K562 (cell line): ENCODE measurements at regions not wholly inside any gene's neighbourhood (a gene's known extent, or its start where the extent isn't known, plus 50 kb on each side); places are given as distances from the start of the nearest gene placed in this dataset.

ENCODE experiments used
- ATAC-seq: fragments of 200-7000 bp; cut with Tn5 transposase; 3 replicates; pipeline ENCODE4 v1.9.1; 2020; ENCODE audit warnings: moderate library complexity
- BruUV-seq: library from RNA; stranded (reverse); fragments of 400-500 nt; replicated peaks from 2 replicates; lab custom pipeline; 2021; lab: Mats Ljungman, UMichigan
- CTCF ChIA-PET: fragments of 300-600 bp; formaldehyde crosslinking; extraction: SDS; loops from one replicate; lab custom pipeline; 2021; ENCODE audit warnings: low intra/inter-chr PET ratio; lab: Yijun Ruan, JAX
- POLR2A ChIA-PET: fragments of 300-600, 350-650 bp; sonication (Branson Sonifier 250); formaldehyde crosslinking; extraction: SDS; loops from one replicate; lab custom pipeline; 2021; ENCODE audit warnings: antibody characterized with exemption, inconsistent platforms; lab: Yijun Ruan, JAX
- DNase-seq, 4 experiments: peaks; one replicate each; pipeline versions ENCODE4 v3.0.0 to v3.0.0-alpha.2; 2011 to 2018; ENCODE audit warnings: low spot score in 3 of 4, mixed read lengths in 3 of 4; ENCODE audit errors: extremely low read depth in 1 of 4
- FAIRE-seq: peaks from 2 replicates; lab custom pipeline; 2011; peaks lifted over from hg19 to GRCh38; lab: Jason Lieb, UNC
- H2AFZ ChIP-seq: 2 replicates; pipeline ENCODE4 v1.6.0; 2011; ENCODE audit warnings: low read depth, low read length, control low read depth, inconsistent platforms
- H3K27ac ChIP-seq: fragments of 200-600 bp; 3 replicates; pipeline ENCODE4 v1.8.0; 2011; ENCODE audit warnings: low read depth, mild to moderate bottlenecking, control low read depth, inconsistent platforms, low read length, moderate library complexity, mixed read lengths; ENCODE audit errors: extremely low read depth
- H3K27me3 ChIP-seq, 2 experiments: fragments of 300-600 bp in 1 of 2; 2 replicates in 1 of 2; 3 replicates in 1 of 2; pipeline versions ENCODE4 v1.6.0 to v1.8.0; 2011; ENCODE audit warnings: inconsistent platforms in 2 of 2, low read length in 2 of 2, mild to moderate bottlenecking in 1 of 2, mixed read lengths in 1 of 2, moderate library complexity in 1 of 2; ENCODE audit not compliant: control insufficient read depth in 2 of 2, insufficient read depth in 2 of 2
- H3K36me3 ChIP-seq: fragments of 300-600 bp; 3 replicates; pipeline ENCODE4 v1.8.0; 2011; ENCODE audit warnings: mild to moderate bottlenecking, low read length, inconsistent platforms; ENCODE audit not compliant: control insufficient read depth, insufficient read depth
- H3K4me1 ChIP-seq, 2 experiments: fragments of 200-600 bp in 1 of 2; replicated peaks in 1 of 2; 2 replicates in 1 of 2; 3 replicates in 1 of 2; pipeline versions ENCODE4 v1.5.1 to v1.8.0; 2011; ENCODE audit warnings: inconsistent platforms in 2 of 2, low read length in 2 of 2, mild to moderate bottlenecking in 1 of 2, mixed read lengths in 1 of 2, moderate library complexity in 1 of 2; ENCODE audit not compliant: control insufficient read depth in 2 of 2, insufficient read depth in 2 of 2
- H3K4me2 ChIP-seq: 2 replicates; pipeline ENCODE4 v1.6.1; 2011; ENCODE audit warnings: low read length, control low read depth, inconsistent platforms, mixed read lengths; ENCODE audit not compliant: insufficient read depth
- H3K4me3 ChIP-seq: fragments of 200-600 bp; sonication (generic), shearing (Covaris generic); 2 replicates; pipeline ENCODE4 v1.5.1; 2016; ENCODE audit warnings: control low read depth, inconsistent platforms
- H3K79me2 ChIP-seq: fragments of 200-600 bp; 3 replicates; pipeline ENCODE4 v1.8.0; 2011; ENCODE audit warnings: low read length, inconsistent platforms; ENCODE audit not compliant: control insufficient read depth, insufficient read depth
- H3K9ac ChIP-seq, 2 experiments: 2 replicates each; pipeline versions ENCODE4 v1.6.0 to v1.6.1; 2011; ENCODE audit warnings: low read depth in 2 of 2, low read length in 2 of 2, control low read depth in 1 of 2, inconsistent platforms in 1 of 2, mild to moderate bottlenecking in 1 of 2, mixed read lengths in 1 of 2; ENCODE audit not compliant: insufficient read depth in 1 of 2
- H3K9me1 ChIP-seq: one replicate; pipeline ENCODE4 v1.6.0; 2011; ENCODE audit warnings: inconsistent platforms, mild to moderate bottlenecking, low read length, moderate library complexity; ENCODE audit not compliant: control insufficient read depth, insufficient read depth
- H3K9me3 ChIP-seq: replicated peaks from 2 replicates; pipeline ENCODE4 v1.5.1; 2011; ENCODE audit warnings: low read depth, low read length, inconsistent platforms; ENCODE audit not compliant: control insufficient read depth, insufficient read depth
- H4K20me1 ChIP-seq: replicated peaks from 2 replicates; pipeline ENCODE4 v1.6.1; 2011; ENCODE audit warnings: low read length, inconsistent platforms, mixed read lengths; ENCODE audit not compliant: control insufficient read depth, insufficient read depth
- DPF2 ChIP-seq: fragments of 450-650 bp; IDR thresholded peaks from 2 replicates; pipeline ENCODE4 v1.6.1; 2016
- E4F1 ChIP-seq: fragments of 250-450 bp; sonication (Bioruptor Pico); IDR thresholded peaks from 2 replicates; pipeline ENCODE4 v1.5.0; 2021; ENCODE audit warnings: mild to moderate bottlenecking, borderline replicate concordance
- GABPB1 ChIP-seq: sonication (generic); formaldehyde crosslinking; IDR thresholded peaks from 2 replicates; pipeline ENCODE4 v1.8.0; 2022; ENCODE audit warnings: mild to moderate bottlenecking, missing genetic modification reagents
- HDAC1 ChIP-seq, 2 experiments: fragments of 450-650 bp; IDR thresholded peaks; 2 replicates each; pipeline ENCODE4 v1.6.1; 2016 to 2017; ENCODE audit warnings: inconsistent platforms in 1 of 2, mild to moderate bottlenecking in 1 of 2, moderate library complexity in 1 of 2
- IRF9 ChIP-seq: fragments of 450-650 bp; IDR thresholded peaks from 2 replicates; pipeline ENCODE4 v1.6.1; 2016; ENCODE audit warnings: missing biosample characterization, missing genetic modification characterization
- KLF13 ChIP-seq: fragments of 450-650 bp; IDR thresholded peaks from 2 replicates; pipeline ENCODE4 v1.6.1; 2016; ENCODE audit warnings: missing genetic modification characterization, low read depth, mild to moderate bottlenecking, missing compliant biosample characterization, moderate library complexity, borderline replicate concordance
- NR3C1 ChIP-seq: sonication (generic); formaldehyde crosslinking; IDR thresholded peaks from 2 replicates; pipeline ENCODE4 v1.8.1; 2022; ENCODE audit warnings: missing genetic modification reagents
- POLR2A ChIP-seq: fragments of 450-650 bp; conservative IDR thresholded peaks from 2 replicates; pipeline ENCODE4 v1.6.1; 2016
- SNIP1 ChIP-seq: fragments of 450-650 bp; IDR thresholded peaks from 2 replicates; pipeline ENCODE4 v1.7.1; 2017; ENCODE audit warnings: low read depth, mild to moderate bottlenecking
- TEAD2 ChIP-seq: fragments of 450-650 bp; IDR thresholded peaks from 2 replicates; pipeline ENCODE4 v1.6.1; 2016; ENCODE audit warnings: missing genetic modification characterization, control low read depth, missing compliant biosample characterization
- TFAM ChIP-seq: fragments of 250-450 bp; sonication (Bioruptor Pico); conservative IDR thresholded peaks from 2 replicates; pipeline ENCODE4 v1.5.0; 2021; ENCODE audit warnings: mild to moderate bottlenecking, moderate library complexity
- TFAP4 ChIP-seq: sonication (generic); formaldehyde crosslinking; IDR thresholded peaks from 2 replicates; pipeline ENCODE4 v1.8.0; 2022; ENCODE audit warnings: missing genetic modification reagents, mild to moderate bottlenecking, moderate library complexity, borderline replicate concordance
- ZNF197 ChIP-seq: fragments of 200-800 bp; sonication (Bioruptor generic); IDR thresholded peaks from 2 replicates; pipeline ENCODE4 v1.6.1; 2016; ENCODE audit warnings: low read depth, missing genetic modification characterization, missing compliant biosample characterization
- ZNF354B ChIP-seq: fragments of 250-450 bp; sonication (Bioruptor Pico); IDR thresholded peaks from 2 replicates; pipeline ENCODE4 v1.4.0; 2020
- ZNF609 ChIP-seq: sonication (generic); formaldehyde crosslinking; IDR thresholded peaks from 2 replicates; pipeline ENCODE4 v1.8.1; 2023; ENCODE audit warnings: missing genetic modification reagents, mild to moderate bottlenecking, borderline replicate concordance
- ZNF696 ChIP-seq: fragments of 250-450 bp; sonication (Bioruptor Pico); conservative IDR thresholded peaks from 2 replicates; pipeline ENCODE4 v1.4.0; 2020; ENCODE audit warnings: mild to moderate bottlenecking, moderate library complexity
- WGBS: fragments of 100-300 bp; shearing (Covaris generic); methylation state at CpG from one replicate; pipeline ENCODE4 v1.1.6; 2016; ENCODE audit warnings: low coverage, mixed read lengths; ENCODE audit not compliant: insufficient coverage; ENCODE audit errors: missing lambda C conversion rate; 5-methylcytosine and 5-hydroxymethylcytosine counted together
- in situ Hi-C: fragments of 300-500 bp; cut with MboI; formaldehyde crosslinking; loops from 4 replicates; pipeline ENCODE4 v1.15.0; 2018; ENCODE audit warnings: inconsistent platforms, mixed read lengths
- intact Hi-C: fragments of 100-400 bp; cut with micrococcal nuclease; formaldehyde crosslinking; loops from 2 replicates; pipeline ENCODE4 v1.14.2; 2022

- no peaks in the 10 kb centered on the region for H3K4me1 ChIP-seq
- no peak for TF ChIP-seq TEAD2
- TF ChIP-seq POLR2A = no peak
- TF ChIP-seq KLF13 (tag) = no peak
- TF ChIP-seq HDAC1 (IDR thresholded peaks at IDR 0.05) = no peak
- no peak for TF ChIP-seq ZNF609 (CRISPR knock-in tag)
- no peak for TF ChIP-seq E4F1 (CRISPR knock-in tag)
- TF ChIP-seq ZNF197 = no peak
- no peak for TF ChIP-seq TFAP4 (CRISPR knock-in tag)
- TF ChIP-seq ZNF354B (CRISPR knock-in tag) = no peak
- no peak for TF ChIP-seq GABPB1 (CRISPR knock-in tag)
- TF ChIP-seq NR3C1 (CRISPR knock-in tag) = no peak
- no peak for TF ChIP-seq SNIP1
- no peak for TF ChIP-seq ZNF696 (CRISPR knock-in tag)
- TF ChIP-seq IRF9 (tag) = no peak
- TF ChIP-seq DPF2 = no peak
- TF ChIP-seq TFAM (CRISPR knock-in tag) = no peak
These were observed 844.4 kb downstream of the SORCS1 start for GRCh38 chr10:106320078-106320477.

More at GRCh38 chr10:106320078-106320477, 844.4 kb downstream of the SORCS1 start:
- CTCF ChIA-PET = no interaction called here
- Histone ChIP-seq H3K27me3 (no peaks in the 10 kb centered on the region), H2AFZ (no peak overlapping the region), H3K27ac (no peak overlapping the region), H3K79me2 (no peaks in the 10 kb centered on the region), H3K36me3 (no peaks in the 10 kb centered on the region), H3K9me3 (no peaks in the 10 kb centered on the region), H3K9me1 (no peaks in the 10 kb centered on the region), H3K4me2 (no peak overlapping the region), H3K9ac (no peak overlapping the region), H3K4me3 (no peak overlapping the region), H4K20me1 (no peaks in the 10 kb centered on the region)
- WGBS = 0% methylated on average over 3 of the region's 5 CpGs
- ATAC-seq = no peak
- no peak for DNase-seq
- POLR2A ChIA-PET = no interaction called here
- in situ Hi-C loops = no loop called here
- intact Hi-C loops = no loop called here
- no TSS peak for BruUV-seq
- FAIRE-seq = no peak
